H54 (cell line): ENCODE measurements at regions not wholly inside any gene's neighbourhood (a gene's known extent, or its start where the extent isn't known, plus 50 kb on each side); places are given as distances from the start of the nearest gene placed in this dataset.
"Not testable (repeated sequence)": the region's sequence is repeated elsewhere in the genome, so short reads cannot be mapped to it uniquely, and the experiment has no call there.

ENCODE experiments used
- DNase-seq: peaks from one replicate; pipeline ENCODE4 v3.0.0; 2011; ENCODE audit warnings: low spot score, mixed read lengths; ENCODE audit not compliant: insufficient read length
- FAIRE-seq: peaks from 3 replicates; lab custom pipeline; 2011; peaks lifted over from hg19 to GRCh38; lab: Jason Lieb, UNC
- POLR2A ChIP-seq: IDR thresholded peaks from 2 replicates; pipeline ENCODE4 v1.6.1; 2011; ENCODE audit warnings: low read depth, mild to moderate bottlenecking, low read length

DNA sequence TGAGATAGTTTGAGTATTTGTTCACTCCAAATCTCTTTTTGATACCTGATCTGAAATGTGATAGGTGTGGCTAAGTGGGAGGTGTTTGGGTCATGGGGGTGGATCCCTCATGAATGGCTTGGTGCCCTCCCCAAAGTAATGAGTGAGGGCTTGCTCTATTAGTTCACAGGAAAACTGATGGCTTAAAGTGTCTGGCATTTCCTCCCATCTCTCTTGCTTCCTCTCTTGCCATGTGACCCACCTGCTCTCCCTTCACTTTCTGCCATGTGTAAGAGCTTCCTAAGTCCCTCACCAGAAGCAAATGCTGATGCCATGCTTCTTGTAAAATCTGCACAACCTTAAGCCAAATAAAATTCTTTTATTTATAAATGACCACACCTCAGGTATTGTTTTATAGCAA is 61.1 kb downstream of the MAD2L1 start:
- TF ChIP-seq POLR2A = no peak
- no peak for FAIRE-seq
- DNase-seq = no peak

DNA sequence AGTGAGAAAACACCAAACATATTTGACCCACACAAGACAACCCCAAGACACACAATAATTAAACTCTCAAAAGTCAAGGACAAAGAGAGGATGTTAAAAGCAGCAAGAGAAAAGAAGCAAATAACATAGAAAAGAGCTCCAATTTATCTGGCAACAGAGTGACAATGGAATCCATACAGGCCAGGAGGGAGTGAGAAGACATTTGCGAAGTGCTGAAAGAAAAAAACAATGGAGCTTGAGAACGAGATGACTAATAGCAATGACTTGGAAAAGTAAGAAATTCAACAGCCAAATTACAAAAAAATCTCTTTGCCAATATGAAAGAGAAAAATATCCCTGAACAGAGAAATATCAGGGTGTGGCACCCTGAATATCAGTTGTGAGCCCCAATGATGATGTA is 61.6 kb downstream of the MAD2L1 start:
- TF ChIP-seq POLR2A = no peak
- DNase-seq (no peak), FAIRE-seq (no peak)

DNA sequence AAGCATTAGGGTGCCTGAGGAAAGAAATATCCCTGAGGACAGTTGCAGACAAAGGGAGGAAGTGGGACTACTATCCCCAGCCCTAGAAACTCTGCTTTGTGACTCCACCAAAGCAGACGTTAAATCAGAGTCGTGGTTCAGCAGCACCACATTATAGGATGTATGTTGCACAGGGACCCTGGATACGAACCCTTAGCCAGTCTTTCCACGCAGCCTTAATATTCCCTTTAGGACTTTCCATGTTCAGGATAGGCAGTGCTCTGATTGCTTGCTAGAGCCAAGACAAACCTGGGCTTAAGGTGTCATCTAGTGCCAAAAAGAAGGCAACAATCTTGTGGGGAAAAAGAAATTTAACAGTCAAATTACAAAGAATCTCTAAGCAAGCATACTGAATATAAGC is 62.6 kb downstream of the MAD2L1 start:
- TF ChIP-seq POLR2A = no peak
- FAIRE-seq (no peak), DNase-seq (no peak)

DNA sequence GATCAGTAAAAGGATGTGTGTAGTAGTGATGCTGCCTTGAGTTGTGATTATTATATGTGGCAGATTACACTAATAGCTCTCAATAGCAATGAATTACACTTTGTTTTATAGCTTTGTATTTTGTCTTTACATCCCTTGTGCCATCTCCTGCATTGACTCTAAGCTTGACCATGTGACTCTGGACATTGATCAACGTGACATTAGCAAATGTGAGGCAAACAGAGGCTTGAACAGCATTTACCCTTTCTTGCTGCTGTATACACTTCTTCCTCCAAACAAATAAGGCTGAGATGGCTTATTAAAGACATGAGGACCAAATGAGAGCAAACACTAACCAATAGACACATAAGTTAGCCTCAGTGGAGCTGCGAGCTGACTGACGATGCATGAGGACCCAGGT is 63.5 kb downstream of the MAD2L1 start:
- no peak for FAIRE-seq
- no peak for TF ChIP-seq POLR2A
- DNase-seq = no peak

DNA sequence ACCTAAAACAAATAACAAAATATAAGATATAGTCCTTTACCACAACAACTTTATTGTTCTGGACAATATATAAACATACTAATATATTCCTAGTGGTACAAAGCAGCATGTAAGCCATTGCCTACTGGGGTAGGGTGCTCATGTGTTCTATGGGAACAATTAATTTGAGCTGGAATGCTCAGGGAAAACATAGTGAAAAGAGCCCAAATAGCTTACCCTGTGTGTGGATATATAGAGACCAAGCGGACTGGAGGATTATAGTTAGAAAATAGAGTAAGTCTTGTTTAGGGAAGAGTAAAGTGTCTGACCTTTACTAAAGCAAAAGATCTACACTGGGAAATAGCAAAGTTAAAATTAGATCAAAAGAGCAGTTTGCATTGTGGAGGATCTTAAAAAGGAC is 64.8 kb downstream of the MAD2L1 start:
- FAIRE-seq (no peak), DNase-seq (no peak)
- no peak for TF ChIP-seq POLR2A

DNA sequence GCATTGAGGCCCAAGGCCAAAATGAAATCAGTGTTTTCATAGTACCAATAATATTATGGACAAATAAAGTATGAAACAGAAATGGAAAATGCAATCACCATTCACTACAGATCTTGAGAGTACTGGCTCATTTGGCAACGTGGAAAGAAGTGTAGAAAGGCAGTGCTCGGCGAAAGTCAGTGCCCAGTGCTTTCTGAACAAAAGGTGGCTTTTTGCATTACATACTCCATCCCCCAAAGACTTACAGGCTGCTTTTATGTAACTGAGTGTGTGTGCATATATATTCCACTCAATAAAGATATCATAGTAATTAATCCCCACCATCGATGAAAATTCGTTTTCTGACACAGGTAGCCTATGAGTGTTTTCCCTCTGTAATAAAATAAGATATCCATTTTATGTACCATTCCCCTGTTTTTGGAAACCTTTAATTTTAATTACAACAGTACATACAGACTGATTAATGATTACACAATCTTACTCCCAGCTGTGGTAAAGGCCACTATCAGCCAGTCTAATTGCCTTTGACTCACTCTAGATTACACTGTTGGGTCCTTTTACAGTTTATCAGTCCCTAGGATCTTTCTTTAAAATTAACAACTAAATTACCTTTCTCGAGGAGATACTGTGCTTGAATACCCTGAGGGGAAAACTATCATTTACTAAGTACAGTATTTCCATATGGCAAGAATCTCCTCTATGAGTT is 65.9 kb downstream of the MAD2L1 start:
- FAIRE-seq (no peak), DNase-seq (no peak)
- TF ChIP-seq POLR2A = no peak

DNA sequence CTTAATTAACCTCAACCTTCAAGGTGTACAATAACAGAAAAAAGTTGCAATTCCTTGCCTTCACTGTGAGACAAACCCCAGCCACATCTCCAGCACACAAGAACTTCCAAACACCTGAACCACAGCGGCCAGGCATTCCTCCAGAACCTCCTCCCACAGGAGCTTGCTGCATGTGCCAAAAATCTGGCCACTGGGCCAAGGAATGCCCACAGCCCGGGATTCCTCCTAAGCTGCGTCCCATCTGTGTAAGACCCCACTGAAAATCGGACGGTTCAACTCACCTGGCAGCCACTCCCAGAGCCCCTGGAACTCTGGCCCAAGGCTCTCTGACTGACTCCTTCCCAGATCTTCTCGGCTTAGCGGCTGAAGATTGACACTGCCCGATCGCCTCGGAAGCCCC is 70.6 kb downstream of the MAD2L1 start:
- not testable (repeated sequence) for DNase-seq, FAIRE-seq

DNA sequence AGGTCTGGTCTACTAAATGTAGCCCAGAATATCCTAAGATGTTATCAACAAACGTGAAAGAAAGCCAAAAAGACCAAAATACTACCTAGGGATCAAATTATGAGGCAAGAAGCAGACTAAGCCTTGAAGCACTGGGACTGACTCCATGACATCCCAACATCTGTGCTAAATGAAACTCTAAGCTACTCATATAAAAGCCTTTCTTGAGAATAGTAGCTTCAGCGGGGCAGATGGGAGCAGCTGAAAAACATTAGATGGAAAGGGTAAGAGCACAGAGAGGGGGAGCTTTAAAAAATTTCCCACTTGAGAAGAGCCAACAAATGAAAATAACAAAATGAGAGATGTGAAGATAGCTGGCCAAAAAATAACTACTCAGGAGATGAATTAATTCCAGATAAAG is 81.7 kb downstream of the MAD2L1 start:
- no peak for TF ChIP-seq POLR2A
- FAIRE-seq = no peak
- DNase-seq = no peak

DNA sequence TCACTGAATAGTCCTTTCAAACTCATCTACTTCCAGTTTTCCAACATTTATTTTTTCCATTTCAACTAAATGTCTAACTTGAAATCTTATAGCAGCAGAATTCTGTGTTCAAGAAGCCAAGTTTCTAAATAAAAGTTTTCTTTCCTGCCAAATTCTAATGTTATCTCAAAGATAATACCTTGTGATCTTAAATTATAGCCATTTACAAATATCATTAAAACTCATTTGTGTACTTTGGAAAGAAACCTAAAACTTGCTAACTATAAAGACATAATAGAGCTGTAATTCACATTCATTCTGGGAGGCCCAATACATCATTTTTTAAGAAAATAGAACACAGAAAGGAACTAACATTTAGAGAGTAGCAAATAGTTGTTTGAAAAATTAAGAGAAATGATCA is 83.9 kb downstream of the MAD2L1 start:
- DNase-seq (no peak), FAIRE-seq (no peak)
- no peak for TF ChIP-seq POLR2A

DNA sequence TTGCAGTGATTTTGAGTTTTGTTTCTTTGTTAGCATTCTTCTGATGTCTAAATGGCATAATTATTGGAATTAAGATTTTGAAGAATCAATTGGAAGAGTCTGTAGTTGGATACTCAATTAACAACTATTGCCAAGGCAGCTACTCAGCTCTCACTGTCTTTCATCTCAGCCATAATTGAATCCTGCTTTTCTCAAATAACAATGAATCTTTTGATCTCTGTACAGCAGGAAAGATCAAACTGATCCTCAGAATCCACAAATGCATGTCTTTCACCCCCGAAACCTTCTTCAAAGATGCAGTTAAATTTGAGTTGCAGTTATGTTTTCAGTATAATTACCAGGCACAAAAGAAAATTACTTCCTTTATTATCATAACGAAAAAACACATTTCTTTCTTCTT is 86.2 kb downstream of the MAD2L1 start:
- TF ChIP-seq POLR2A = no peak
- DNase-seq (no peak), FAIRE-seq (no peak)

DNA sequence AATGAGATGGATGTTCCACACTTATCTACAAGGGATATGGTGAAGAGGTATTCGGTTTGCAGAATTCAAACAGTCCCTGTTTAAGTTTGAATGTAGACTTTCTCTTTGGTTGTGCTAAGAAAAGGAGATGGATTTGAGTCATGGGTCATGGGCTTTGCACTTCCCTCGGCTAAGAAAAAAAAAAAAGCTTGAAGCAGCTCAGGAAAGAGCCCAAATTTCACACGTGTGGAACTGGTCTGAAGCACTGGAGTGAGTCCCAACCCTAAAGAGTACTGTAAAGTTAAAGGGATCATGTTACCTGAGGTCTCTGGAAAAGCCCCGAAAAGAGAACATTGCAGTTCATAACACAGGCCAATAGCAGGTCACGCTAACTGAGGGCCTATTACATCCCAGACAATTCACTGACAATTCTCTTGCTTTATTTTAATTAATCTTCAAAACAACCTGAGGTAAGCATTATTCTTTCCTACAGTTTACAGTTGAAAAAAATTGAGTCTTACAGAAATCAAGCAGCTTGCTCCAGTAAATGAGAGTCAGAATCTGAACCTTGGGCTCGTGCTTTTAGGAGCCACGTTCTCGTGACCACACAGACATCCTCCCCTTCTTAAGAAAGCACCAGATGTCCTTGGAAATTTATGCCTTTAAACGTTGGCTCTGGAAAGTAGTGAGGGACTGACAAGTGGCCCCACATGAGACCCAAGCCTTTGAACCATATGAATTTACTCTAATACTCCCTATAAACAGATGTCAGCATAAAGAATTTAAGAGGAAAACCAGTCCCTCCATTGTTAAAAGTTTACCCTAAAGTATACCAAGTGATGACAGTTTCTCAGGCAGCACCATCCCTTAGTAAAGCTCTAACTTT is 89.3 kb downstream of the MAD2L1 start:
- no peak for TF ChIP-seq POLR2A
- FAIRE-seq (no peak), DNase-seq (no peak)

DNA sequence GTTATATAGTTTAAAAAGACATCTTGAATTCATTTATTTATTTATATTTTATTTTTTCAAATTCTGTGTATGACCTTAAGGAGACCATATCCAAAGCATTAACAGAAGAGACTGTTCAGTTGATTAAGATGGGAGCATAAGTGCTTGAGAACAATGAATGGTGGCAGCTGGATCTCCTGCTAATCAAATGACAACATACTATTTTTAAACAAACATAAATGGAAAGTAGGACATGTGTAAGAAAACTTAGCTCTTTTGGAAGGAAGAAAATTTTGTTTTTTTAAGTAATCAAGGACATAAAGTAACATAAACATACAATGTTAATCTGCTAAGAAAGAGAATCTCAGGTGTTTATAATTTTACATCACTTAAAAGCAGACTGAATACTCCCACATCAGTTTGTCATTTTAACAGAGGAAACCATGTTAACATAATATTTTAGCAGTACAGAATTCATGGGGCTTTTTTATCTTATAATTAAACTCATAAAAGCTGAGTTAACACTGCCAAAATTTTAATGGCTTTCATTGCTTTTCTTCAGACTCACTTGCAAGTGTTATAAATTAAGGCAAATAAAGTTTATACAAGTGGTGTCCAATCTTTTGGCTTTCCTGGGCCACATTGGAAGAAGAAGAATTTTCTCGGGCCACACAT is 95.1 kb downstream of the MAD2L1 start:
- TF ChIP-seq POLR2A = no peak
- no peak for FAIRE-seq
- no peak for DNase-seq

DNA sequence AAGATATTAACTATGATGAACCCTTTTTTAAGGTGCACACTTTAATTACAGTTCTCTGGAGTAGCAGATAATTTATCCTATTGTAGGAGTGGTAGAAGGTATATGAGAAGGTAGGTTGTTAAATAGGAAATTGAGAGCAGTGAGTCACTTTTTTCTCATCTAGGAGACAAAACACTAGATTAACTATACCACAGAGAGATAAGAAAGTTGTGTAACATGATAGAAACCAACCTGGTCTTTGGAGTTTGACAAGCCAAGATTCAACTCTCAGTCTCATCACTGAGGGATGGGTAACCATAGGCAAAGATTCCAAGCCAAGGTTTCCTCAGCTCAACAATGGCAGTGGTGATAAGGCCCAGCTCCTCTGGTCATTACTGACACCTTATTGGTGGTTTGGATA is 104.0 kb downstream of the MAD2L1 start:
- no peak for DNase-seq
- no peak for FAIRE-seq
- TF ChIP-seq POLR2A = no peak

DNA sequence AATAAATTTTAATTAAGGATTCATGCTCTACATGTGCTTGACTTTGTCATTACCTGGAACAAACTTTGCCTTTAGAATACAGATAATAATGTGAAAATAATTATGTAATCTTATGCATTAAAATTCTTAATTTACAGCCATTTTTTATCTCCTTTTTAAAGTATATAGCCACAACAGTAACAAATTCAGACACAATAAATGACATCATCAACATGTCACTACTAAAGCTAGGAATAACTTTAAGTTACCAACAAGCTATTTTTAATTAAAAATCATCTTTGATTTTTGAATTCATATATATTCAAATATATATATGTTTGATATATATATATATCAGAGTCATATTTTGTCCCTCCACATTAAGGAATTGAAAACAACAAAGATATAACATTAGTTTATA is 107.7 kb downstream of the MAD2L1 start:
- no peak for DNase-seq
- no peak for TF ChIP-seq POLR2A
- FAIRE-seq = no peak
